Fibroblast of lung (primary cell): ENCODE measurements at regions not wholly inside any gene's neighbourhood (a gene's known extent, or its start where the extent isn't known, plus 50 kb on each side); places are given as distances from the start of the nearest gene placed in this dataset.
A peak's percentile ranks its signal among the peaks of the same experiment; 100 is the strongest.

Experiments
- DNase-seq, 2 donors: peaks; one replicate each; pipeline versions ENCODE4 v3.0.0 to v3.0.0-alpha.2; 2010; ENCODE audit warnings: low read depth in 2 of 2
- H2AFZ ChIP-seq: 2 replicates; pipeline ENCODE4 v1.5.1; 2012; ENCODE audit warnings: low read length, control low read depth, inconsistent platforms
- H3K27ac ChIP-seq: 2 replicates; pipeline ENCODE4 v1.5.1; 2011; ENCODE audit warnings: low read length, control low read depth; ENCODE audit not compliant: insufficient read depth
- H3K27me3 ChIP-seq: 2 replicates; pipeline ENCODE4 v1.5.1; 2011; ENCODE audit warnings: mild to moderate bottlenecking, low read length; ENCODE audit not compliant: control insufficient read depth, insufficient read depth
- H3K36me3 ChIP-seq: 2 replicates; pipeline ENCODE4 v1.5.1; 2011; ENCODE audit warnings: low read length; ENCODE audit not compliant: control insufficient read depth, insufficient read depth
- H3K4me1 ChIP-seq: 2 replicates; pipeline ENCODE4 v1.5.1; 2011; ENCODE audit warnings: low read length; ENCODE audit not compliant: control insufficient read depth, insufficient read depth; ENCODE audit errors: extremely low read depth
- H3K4me2 ChIP-seq: 2 replicates; pipeline ENCODE4 v1.5.1; 2011; ENCODE audit warnings: low read length, control low read depth; ENCODE audit not compliant: insufficient read depth; ENCODE audit errors: extremely low read depth
- H3K4me3 ChIP-seq, 4 experiments: fragments of 200-600 bp in 1 of 4; sonication (generic) in 1 of 4; replicated peaks in 1 of 4; 2 replicates each; pipeline ENCODE4 v1.5.1; 2011 to 2016; ENCODE audit warnings: low read length in 4 of 4, low read depth in 3 of 4, mild to moderate bottlenecking in 3 of 4, control low read depth in 2 of 4, inconsistent platforms in 1 of 4, mixed read lengths in 1 of 4; ENCODE audit not compliant: insufficient read depth in 1 of 4; ENCODE audit errors: control extremely low read depth in 1 of 4
- H3K79me2 ChIP-seq: 2 replicates; pipeline ENCODE4 v1.5.1; 2012; ENCODE audit warnings: mild to moderate bottlenecking, low read length, inconsistent platforms; ENCODE audit not compliant: control insufficient read depth, insufficient read depth
- H3K9ac ChIP-seq: 2 replicates; pipeline ENCODE4 v1.5.1; 2011; ENCODE audit warnings: mild to moderate bottlenecking, low read length, control low read depth; ENCODE audit not compliant: insufficient read depth
- H3K9me3 ChIP-seq: 2 replicates; pipeline ENCODE4 v1.5.1; 2012; ENCODE audit warnings: low read depth, low read length; ENCODE audit not compliant: control insufficient read depth, insufficient read depth
- H4K20me1 ChIP-seq: 2 replicates; pipeline ENCODE4 v1.5.1; 2011; ENCODE audit warnings: low read length; ENCODE audit not compliant: control insufficient read depth, insufficient read depth; ENCODE audit errors: extremely low read depth
- CTCF ChIP-seq, 2 donors: IDR thresholded peaks in 1 of 2; conservative IDR thresholded peaks in 1 of 2; 1 replicate in 1 of 2; 2 replicates in 1 of 2; pipeline ENCODE4 v1.5.1; 2011 to 2012; ENCODE audit warnings: low read length in 2 of 2, control low read depth in 1 of 2, inconsistent platforms in 1 of 2, low read depth in 1 of 2, mild to moderate bottlenecking in 1 of 2
- EZH2 ChIP-seq: IDR thresholded peaks from 2 replicates; pipeline ENCODE4 v1.5.1; 2012; ENCODE audit warnings: low read length, control low read depth, mild to moderate bottlenecking; ENCODE audit errors: missing control alignments

GRCh38 chr5:126334760-126335159 lies 88.4 kb upstream of the GRAMD2B start:
- no peak overlapping the region for H3K4me2 ChIP-seq
- no peaks in the 10 kb centered on the region for H4K20me1 ChIP-seq
- no peaks in the 10 kb centered on the region for H3K27me3 ChIP-seq
- no peaks in the 10 kb centered on the region for H3K4me1 ChIP-seq
- no peak for TF ChIP-seq CTCF (conservative IDR thresholded peaks at IDR 0.05 in 1 of 2, IDR thresholded peaks at IDR 0.05 in 1 of 2; ENCODE audit: low read depth in 1 of 2, low read length in 2 of 2)
- no peak for TF ChIP-seq EZH2
- H3K4me3 ChIP-seq = no peak overlapping the region
- H3K9me3 ChIP-seq = no peaks in the 10 kb centered on the region
- H3K9ac ChIP-seq = no peak overlapping the region
- H3K79me2 ChIP-seq = no peaks in the 10 kb centered on the region
- H3K36me3 ChIP-seq = no peaks in the 10 kb centered on the region
- no peak overlapping the region for H2AFZ ChIP-seq
- H3K27ac ChIP-seq = no peak overlapping the region
- peak in 1 of 2 donors; percentile 9 for DNase-seq

GRCh38 chr5:126335886-126336285 lies 87.3 kb upstream of the GRAMD2B start:
- Histone ChIP-seq H3K27me3 (no peaks in the 10 kb centered on the region), H3K27ac (no peak overlapping the region), H3K36me3 (no peaks in the 10 kb centered on the region), H3K4me1 (no peaks in the 10 kb centered on the region), H3K9me3 (no peaks in the 10 kb centered on the region), H3K4me2 (no peak overlapping the region), H2AFZ (no peak overlapping the region), H4K20me1 (no peaks in the 10 kb centered on the region), H3K4me3 (no peak overlapping the region), H3K79me2 (no peaks in the 10 kb centered on the region), H3K9ac (no peak overlapping the region)
- peak; percentile 39 to 59 for DNase-seq
- TF ChIP-seq CTCF (conservative IDR thresholded peaks at IDR 0.05 in 1 of 2, IDR thresholded peaks at IDR 0.05 in 1 of 2; ENCODE audit: low read depth in 1 of 2, low read length in 2 of 2) (no peak), EZH2 (no peak)

- Histone ChIP-seq H2AFZ (no peak overlapping the region), H3K36me3 (no peaks in the 10 kb centered on the region)
- TF ChIP-seq EZH2 (no peak), CTCF (conservative IDR thresholded peaks at IDR 0.05 in 1 of 2, IDR thresholded peaks at IDR 0.05 in 1 of 2; ENCODE audit: low read depth in 1 of 2, low read length in 2 of 2) (no peak)
Measured at GRCh38 chr5:126338635-126339034, 84.6 kb upstream of the GRAMD2B start.

More at GRCh38 chr5:126338635-126339034, 84.6 kb upstream of the GRAMD2B start:
- no peaks in the 10 kb centered on the region for H3K79me2 ChIP-seq
- no peak overlapping the region for H3K27ac ChIP-seq
- H3K4me3 ChIP-seq = no peak overlapping the region
- no peaks in the 10 kb centered on the region for H4K20me1 ChIP-seq
- H3K4me2 ChIP-seq = no peak overlapping the region
- DNase-seq = no peak
- no peaks in the 10 kb centered on the region for H3K27me3 ChIP-seq
- H3K9ac ChIP-seq = no peak overlapping the region
- H3K4me1 ChIP-seq = no peaks in the 10 kb centered on the region
- H3K9me3 ChIP-seq = no peaks in the 10 kb centered on the region
